Fibroblast of villous mesenchyme (primary cell): ENCODE measurements at regions not wholly inside any gene's neighbourhood (a gene's known extent, or its start where the extent isn't known, plus 50 kb on each side); places are given as distances from the start of the nearest gene placed in this dataset.
A peak's percentile ranks its signal among the peaks of the same experiment; 100 is the strongest.

Experiments used
- DNase-seq: peaks from one replicate; pipeline ENCODE4 v3.0.0-alpha.2; 2010; ENCODE audit warnings: low read depth
- H3K4me3 ChIP-seq: 2 replicates; pipeline ENCODE4 v1.5.1; 2011; ENCODE audit warnings: low read depth, mild to moderate bottlenecking, low read length
- TF ChIP-seq, protein P1 (sequence below): IDR thresholded peaks from 2 replicates; pipeline ENCODE4 v1.5.1; 2012; ENCODE audit warnings: low read depth, mild to moderate bottlenecking, low read length; ENCODE audit not compliant: insufficient read depth

DNA sequence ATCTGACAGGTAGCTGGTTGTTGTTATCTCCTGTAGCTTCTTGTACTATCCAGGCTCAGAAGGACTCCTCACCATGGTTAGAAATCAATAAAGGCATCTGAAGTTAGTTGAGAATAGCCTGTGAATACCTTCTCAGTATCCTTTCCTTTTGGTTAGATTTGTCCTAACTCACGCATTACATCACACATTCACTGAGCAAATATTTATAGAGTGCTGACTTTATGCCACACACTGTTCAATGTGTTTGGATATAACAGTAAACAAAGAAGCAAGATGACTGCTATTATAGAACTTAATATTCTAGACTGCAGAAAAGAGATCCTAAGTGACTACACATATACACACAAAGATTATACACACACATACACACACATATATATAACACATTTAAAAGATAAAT lies 889.9 kb upstream of the CHAC2 start:
- no peak for DNase-seq
- TF ChIP-seq, protein P1, sequence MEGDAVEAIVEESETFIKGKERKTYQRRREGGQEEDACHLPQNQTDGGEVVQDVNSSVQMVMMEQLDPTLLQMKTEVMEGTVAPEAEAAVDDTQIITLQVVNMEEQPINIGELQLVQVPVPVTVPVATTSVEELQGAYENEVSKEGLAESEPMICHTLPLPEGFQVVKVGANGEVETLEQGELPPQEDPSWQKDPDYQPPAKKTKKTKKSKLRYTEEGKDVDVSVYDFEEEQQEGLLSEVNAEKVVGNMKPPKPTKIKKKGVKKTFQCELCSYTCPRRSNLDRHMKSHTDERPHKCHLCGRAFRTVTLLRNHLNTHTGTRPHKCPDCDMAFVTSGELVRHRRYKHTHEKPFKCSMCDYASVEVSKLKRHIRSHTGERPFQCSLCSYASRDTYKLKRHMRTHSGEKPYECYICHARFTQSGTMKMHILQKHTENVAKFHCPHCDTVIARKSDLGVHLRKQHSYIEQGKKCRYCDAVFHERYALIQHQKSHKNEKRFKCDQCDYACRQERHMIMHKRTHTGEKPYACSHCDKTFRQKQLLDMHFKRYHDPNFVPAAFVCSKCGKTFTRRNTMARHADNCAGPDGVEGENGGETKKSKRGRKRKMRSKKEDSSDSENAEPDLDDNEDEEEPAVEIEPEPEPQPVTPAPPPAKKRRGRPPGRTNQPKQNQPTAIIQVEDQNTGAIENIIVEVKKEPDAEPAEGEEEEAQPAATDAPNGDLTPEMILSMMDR = no peak

GRCh38 chr2:52874466-52875106 lies 893.0 kb upstream of the CHAC2 start:
- H3K4me3 ChIP-seq = no peak overlapping the region
- TF ChIP-seq, protein P1 = no peak
- no peak for DNase-seq

More for the DNA sequence above, 889.9 kb upstream of the CHAC2 start:
- no peak overlapping the region for H3K4me3 ChIP-seq

- no peak overlapping the region for H3K4me3 ChIP-seq
- peak; percentile 1 for DNase-seq
- TF ChIP-seq, protein P1 = no peak
These were observed 904.8 kb upstream of the CHAC2 start for GRCh38 chr2:52862801-52863200.

DNA sequence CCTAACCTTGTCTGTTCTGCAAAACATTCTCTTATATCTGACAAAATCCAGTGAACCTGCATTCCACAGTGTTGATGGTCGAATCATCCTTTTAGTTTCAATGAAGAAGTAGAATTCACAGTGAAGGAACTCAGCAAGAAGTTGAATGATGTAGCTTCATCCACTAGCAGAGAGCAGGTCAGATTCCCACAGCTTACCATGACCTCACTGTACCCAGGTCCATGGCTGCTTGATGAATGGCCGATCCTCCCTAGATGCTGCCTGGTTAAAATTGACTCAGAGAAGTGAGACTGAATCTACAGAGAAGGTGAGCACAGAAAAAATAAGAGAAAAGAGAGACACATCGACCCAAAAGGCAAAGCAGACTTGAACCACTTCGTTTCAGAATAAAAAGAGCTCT lies 906.0 kb upstream of the CHAC2 start:
- no peak for DNase-seq
- TF ChIP-seq, protein P1 = no peak
- H3K4me3 ChIP-seq = no peak overlapping the region

DNA sequence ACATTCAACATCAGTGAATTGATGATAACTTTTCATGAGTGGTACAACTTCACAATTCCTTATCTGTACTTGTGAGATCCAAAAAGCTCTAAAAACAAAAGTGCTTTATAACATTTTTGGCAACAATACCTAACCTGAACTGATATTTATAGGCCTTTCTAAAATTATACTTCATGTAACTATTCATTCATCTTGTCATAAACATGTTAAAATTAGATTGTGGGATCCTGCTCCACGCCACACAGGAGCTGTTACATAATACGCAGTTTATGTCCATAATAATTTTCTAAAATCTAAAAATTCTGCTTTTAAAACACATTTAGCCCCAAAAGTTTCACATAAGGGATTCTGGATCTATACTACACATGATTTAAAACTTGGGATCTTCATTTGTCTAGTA lies 908.5 kb upstream of the CHAC2 start:
- no peak for DNase-seq
- no peak overlapping the region for H3K4me3 ChIP-seq
- TF ChIP-seq, protein P1 = no peak

- TF ChIP-seq, protein P1 = no peak
- no peak overlapping the region for H3K4me3 ChIP-seq
- no peak for DNase-seq
These were observed 909.9 kb upstream of the CHAC2 start for GRCh38 chr2:52857722-52858121.

DNA sequence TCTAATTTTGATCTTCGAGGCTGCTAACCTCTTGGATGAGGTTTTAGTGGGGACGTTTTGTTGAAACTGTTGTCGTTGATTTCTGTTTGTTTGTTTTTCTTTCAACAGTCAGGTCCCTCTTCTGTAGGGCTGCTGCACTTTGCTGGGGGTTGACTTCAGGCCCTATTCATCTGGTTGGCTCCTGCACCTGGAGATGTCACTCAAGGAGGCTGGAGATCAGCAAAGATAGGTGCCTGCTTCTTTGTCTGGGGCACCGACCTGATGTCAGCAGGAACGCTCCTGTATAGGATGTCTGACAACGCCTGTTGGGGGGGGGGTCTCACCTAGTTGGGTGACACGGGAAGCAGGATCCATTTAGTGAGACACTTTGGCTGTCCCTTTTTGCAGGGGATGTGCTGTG lies 915.6 kb upstream of the CHAC2 start:
- TF ChIP-seq, protein P1 = no peak
- no peak overlapping the region for H3K4me3 ChIP-seq

More for the DNA sequence above, 915.6 kb upstream of the CHAC2 start:
- DNase-seq = no peak
